ENCODE measurements at regions not wholly inside any gene's neighbourhood (a gene's known extent, or its start where the extent isn't known, plus 50 kb on each side); places are given as distances from the start of the nearest gene placed in this dataset.

- TF ChIP-seq CTCF (IDR thresholded peaks at IDR 0.05): no peak
- no peak for TF ChIP-seq POLR2A (IDR thresholded peaks at IDR 0.05)
- no peak for TF ChIP-seq EP300 (IDR thresholded peaks at IDR 0.05)
- TF ChIP-seq POLR2AphosphoS5 (IDR thresholded peaks at IDR 0.05): peak in 1 of 4 donors; percentile 53
These were observed 274.1 kb upstream of the HTR2A start for GRCh38 chr13:47170971-47171370.

Measured in sigmoid colon (tissue), 4 donors.